ENCODE measurements at regions not wholly inside any gene's neighbourhood (a gene's known extent, or its start where the extent isn't known, plus 50 kb on each side); places are given as distances from the start of the nearest gene placed in this dataset.
"Not testable (repeated sequence)": the region's sequence is repeated elsewhere in the genome, so short reads cannot be mapped to it uniquely, and the experiment has no call there.

DNA sequence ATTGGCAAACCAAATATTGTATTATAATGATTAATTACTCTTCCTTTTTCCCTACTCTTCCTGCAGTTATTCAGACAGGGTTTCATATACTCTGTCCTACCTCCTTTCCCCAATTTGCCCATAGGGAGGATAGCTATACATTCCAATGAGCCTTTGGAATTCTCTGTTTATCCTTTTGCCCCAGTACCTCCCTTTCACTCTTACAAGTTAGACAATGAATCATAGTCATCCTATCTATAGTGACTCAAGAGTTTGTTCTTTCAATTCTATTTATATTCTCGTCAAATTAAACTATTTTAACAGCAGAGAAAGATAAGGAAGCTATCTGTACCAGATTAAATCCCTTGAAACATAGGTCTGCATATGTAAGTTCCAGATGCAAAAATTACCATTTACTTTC is 437.5 kb downstream of the NR4A2 start:
- Histone ChIP-seq H2BK12ac (ENCODE audit: insufficient read length, low read depth, low read length) (no peak overlapping the region), H3K27ac (ENCODE audit: insufficient read length, low read depth, low read length) (no peak overlapping the region), H4K8ac (replicated peaks; ENCODE audit: insufficient read length, low read depth, low read length) (no peak overlapping the region), H2BK15ac (ENCODE audit: low read depth, low read length) (no peak overlapping the region), H4K20me1 (ENCODE audit: control insufficient read depth, insufficient read depth, insufficient read length) (no peaks in the 10 kb centered on the region), H2BK120ac (ENCODE audit: low read depth, low read length, poor library complexity, severe bottlenecking) (no peak overlapping the region), H3K14ac (ENCODE audit: insufficient read depth, low read length) (no peak overlapping the region), H3K4me2 (ENCODE audit: insufficient read depth, insufficient read length, low read length) (no peak overlapping the region), H3K23ac (ENCODE audit: insufficient read length, low read depth, low read length) (no peak overlapping the region), H3K9me3 (ENCODE audit: control insufficient read depth, low read depth, low read length) (no peaks in the 10 kb centered on the region), H4K5ac (ENCODE audit: insufficient read length, low read depth, low read length) (no peak overlapping the region), H3K27me3 (ENCODE audit: insufficient read depth, low read length) (no peaks in the 10 kb centered on the region), H2BK20ac (ENCODE audit: low read depth, low read length, poor library complexity, severe bottlenecking) (no peak overlapping the region), H3K79me1 (ENCODE audit: insufficient read depth, low read depth, low read length, poor library complexity, severe bottlenecking) (no peaks in the 10 kb centered on the region), H3T11ph (ENCODE audit: low read length) (no peak overlapping the region), H2BK5ac (ENCODE audit: insufficient read length, low read length) (no peak overlapping the region), H3K4me1 (ENCODE audit: insufficient read depth, low read length) (no peaks in the 10 kb centered on the region), H3K18ac (ENCODE audit: insufficient read length, low read depth, low read length) (no peak overlapping the region), H3K23me2 (ENCODE audit: insufficient read length, low read depth, low read length, poor library complexity, severe bottlenecking) (no peaks in the 10 kb centered on the region), H2AFZ (ENCODE audit: low read length) (no peak overlapping the region), H2AK5ac (ENCODE audit: insufficient read length, low read length) (no peak overlapping the region), H3K4ac (ENCODE audit: low read depth, low read length) (no peak overlapping the region), H3K79me2 (ENCODE audit: insufficient read depth, low read length) (no peaks in the 10 kb centered on the region), H4K91ac (ENCODE audit: insufficient read length, low read depth, low read length) (no peak overlapping the region), H3K9ac (ENCODE audit: extremely low read depth, insufficient read length, low read length) (no peak overlapping the region), H3K56ac (ENCODE audit: insufficient read length, low read depth, low read length) (no peak overlapping the region)
- no peak for DNase-seq
- Mint-ChIP-seq H3K4me3 (no peak overlapping the region), H3K9me3 (peaks cover 3 to 4% of the 10 kb centered on the region in 2 experiments; a peak in 1 of 5 replicates), H3K36me3 (ENCODE audit: insufficient read depth in 1 of 3, low read depth in 3 of 3) (peaks cover 0 to 8% (median 5%) of the 10 kb centered on the region in 3 experiments; a peak in 1 of 7 replicates), H3K27me3 (ENCODE audit: low read depth) (no peaks in the 10 kb centered on the region), H3K27ac (no peak overlapping the region), H3K4me1 (peaks cover 3 to 6% of the 10 kb centered on the region in 2 experiments; a peak in 2 of 4 replicates)
- no CpG with 5 or more reads among the region's 1 CpG for WGBS (ENCODE audit: extremely low coverage, insufficient read length, low lambda C conversion rate)
- TF ChIP-seq, protein P1, sequence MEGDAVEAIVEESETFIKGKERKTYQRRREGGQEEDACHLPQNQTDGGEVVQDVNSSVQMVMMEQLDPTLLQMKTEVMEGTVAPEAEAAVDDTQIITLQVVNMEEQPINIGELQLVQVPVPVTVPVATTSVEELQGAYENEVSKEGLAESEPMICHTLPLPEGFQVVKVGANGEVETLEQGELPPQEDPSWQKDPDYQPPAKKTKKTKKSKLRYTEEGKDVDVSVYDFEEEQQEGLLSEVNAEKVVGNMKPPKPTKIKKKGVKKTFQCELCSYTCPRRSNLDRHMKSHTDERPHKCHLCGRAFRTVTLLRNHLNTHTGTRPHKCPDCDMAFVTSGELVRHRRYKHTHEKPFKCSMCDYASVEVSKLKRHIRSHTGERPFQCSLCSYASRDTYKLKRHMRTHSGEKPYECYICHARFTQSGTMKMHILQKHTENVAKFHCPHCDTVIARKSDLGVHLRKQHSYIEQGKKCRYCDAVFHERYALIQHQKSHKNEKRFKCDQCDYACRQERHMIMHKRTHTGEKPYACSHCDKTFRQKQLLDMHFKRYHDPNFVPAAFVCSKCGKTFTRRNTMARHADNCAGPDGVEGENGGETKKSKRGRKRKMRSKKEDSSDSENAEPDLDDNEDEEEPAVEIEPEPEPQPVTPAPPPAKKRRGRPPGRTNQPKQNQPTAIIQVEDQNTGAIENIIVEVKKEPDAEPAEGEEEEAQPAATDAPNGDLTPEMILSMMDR (conservative IDR thresholded peaks at IDR 0.05) = no peak

DNA sequence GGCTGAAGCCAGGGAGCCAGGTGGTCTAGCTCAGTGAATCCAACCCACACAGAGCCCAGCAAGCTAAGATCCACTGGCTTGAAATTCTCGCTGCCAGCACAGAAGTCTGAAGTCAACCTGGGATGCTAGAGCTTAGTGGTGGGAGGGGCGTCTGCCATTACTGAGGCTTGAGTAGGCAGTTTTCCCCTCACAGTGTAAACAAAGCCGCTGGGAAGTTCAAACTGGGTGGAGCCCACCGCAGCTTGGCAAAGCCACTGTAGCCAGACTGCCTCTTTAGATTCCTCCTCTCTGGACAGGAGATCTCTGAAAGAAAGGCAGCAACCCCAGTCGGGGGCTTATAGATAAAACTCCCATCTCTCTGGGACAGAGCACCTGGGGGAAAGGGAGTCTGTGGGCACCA is 452.1 kb downstream of the NR4A2 start:
- not testable (repeated sequence) for DNase-seq; H2BK5ac ChIP-seq (ENCODE audit: insufficient read length, low read length); H3K79me1 ChIP-seq (ENCODE audit: insufficient read depth, low read depth, low read length, poor library complexity, severe bottlenecking); H2AFZ ChIP-seq (ENCODE audit: low read length); H3K9me3 ChIP-seq (ENCODE audit: control insufficient read depth, low read depth, low read length); H3K23ac ChIP-seq (ENCODE audit: insufficient read length, low read depth, low read length); H4K5ac ChIP-seq (ENCODE audit: insufficient read length, low read depth, low read length); H3K56ac ChIP-seq (ENCODE audit: insufficient read length, low read depth, low read length); H3K14ac ChIP-seq (ENCODE audit: insufficient read depth, low read length); H3K4me1 ChIP-seq (ENCODE audit: insufficient read depth, low read length); H3K23me2 ChIP-seq (ENCODE audit: insufficient read length, low read depth, low read length, poor library complexity, severe bottlenecking); H3K27ac ChIP-seq (ENCODE audit: insufficient read length, low read depth, low read length); H2BK20ac ChIP-seq (ENCODE audit: low read depth, low read length, poor library complexity, severe bottlenecking); H4K20me1 ChIP-seq (ENCODE audit: control insufficient read depth, insufficient read depth, insufficient read length); H2AK5ac ChIP-seq (ENCODE audit: insufficient read length, low read length); H4K91ac ChIP-seq (ENCODE audit: insufficient read length, low read depth, low read length); H3K27me3 ChIP-seq (ENCODE audit: insufficient read depth, low read length); H2BK12ac ChIP-seq (ENCODE audit: insufficient read length, low read depth, low read length); H3T11ph ChIP-seq (ENCODE audit: low read length); H3K4me3 Mint-ChIP-seq; H3K79me2 ChIP-seq (ENCODE audit: insufficient read depth, low read length); H3K4me1 Mint-ChIP-seq; H3K4ac ChIP-seq (ENCODE audit: low read depth, low read length); H3K9ac ChIP-seq (ENCODE audit: extremely low read depth, insufficient read length, low read length); H2BK15ac ChIP-seq (ENCODE audit: low read depth, low read length); H2BK120ac ChIP-seq (ENCODE audit: low read depth, low read length, poor library complexity, severe bottlenecking); H3K18ac ChIP-seq (ENCODE audit: insufficient read length, low read depth, low read length); H3K4me2 ChIP-seq (ENCODE audit: insufficient read depth, insufficient read length, low read length); H4K8ac ChIP-seq (replicated peaks; ENCODE audit: insufficient read length, low read depth, low read length); H3K27me3 Mint-ChIP-seq (ENCODE audit: low read depth)
- Mint-ChIP-seq H3K27ac (peak overlapping the region in 1 of 3 experiments; percentile 32; a peak in 1 of 7 replicates), H3K9me3 (peaks cover 27 to 46% of the 10 kb centered on the region in 2 experiments), H3K36me3 (ENCODE audit: insufficient read depth in 1 of 3, low read depth in 3 of 3) (peaks cover 9 to 34% (median 18%) of the 10 kb centered on the region in 3 experiments)
- WGBS (ENCODE audit: extremely low coverage, insufficient read length, low lambda C conversion rate) = no CpG with 5 or more reads among the region's 5 CpGs

Measured in H9 (cell line).